ENCODE measurements at regions not wholly inside any gene's neighbourhood (a gene's known extent, or its start where the extent isn't known, plus 50 kb on each side); places are given as distances from the start of the nearest gene placed in this dataset.

DNA sequence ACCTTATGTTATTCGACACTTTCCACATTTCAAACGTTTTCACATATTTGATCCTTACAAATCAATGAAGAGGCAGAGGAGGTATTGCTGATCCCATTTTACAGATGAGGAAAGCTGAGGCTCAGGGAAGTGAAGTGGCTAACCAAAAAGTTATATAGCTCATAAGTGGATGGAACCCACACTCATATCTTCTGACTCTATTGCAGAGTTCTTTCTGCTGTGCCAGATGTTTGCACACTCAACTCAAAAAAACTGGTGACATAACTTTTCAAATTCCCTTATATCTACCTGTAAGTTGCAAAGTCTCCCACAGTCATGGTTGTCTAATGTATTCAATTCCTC, 84.0 kb upstream of the SETMAR start:
- TF ChIP-seq, protein P1, sequence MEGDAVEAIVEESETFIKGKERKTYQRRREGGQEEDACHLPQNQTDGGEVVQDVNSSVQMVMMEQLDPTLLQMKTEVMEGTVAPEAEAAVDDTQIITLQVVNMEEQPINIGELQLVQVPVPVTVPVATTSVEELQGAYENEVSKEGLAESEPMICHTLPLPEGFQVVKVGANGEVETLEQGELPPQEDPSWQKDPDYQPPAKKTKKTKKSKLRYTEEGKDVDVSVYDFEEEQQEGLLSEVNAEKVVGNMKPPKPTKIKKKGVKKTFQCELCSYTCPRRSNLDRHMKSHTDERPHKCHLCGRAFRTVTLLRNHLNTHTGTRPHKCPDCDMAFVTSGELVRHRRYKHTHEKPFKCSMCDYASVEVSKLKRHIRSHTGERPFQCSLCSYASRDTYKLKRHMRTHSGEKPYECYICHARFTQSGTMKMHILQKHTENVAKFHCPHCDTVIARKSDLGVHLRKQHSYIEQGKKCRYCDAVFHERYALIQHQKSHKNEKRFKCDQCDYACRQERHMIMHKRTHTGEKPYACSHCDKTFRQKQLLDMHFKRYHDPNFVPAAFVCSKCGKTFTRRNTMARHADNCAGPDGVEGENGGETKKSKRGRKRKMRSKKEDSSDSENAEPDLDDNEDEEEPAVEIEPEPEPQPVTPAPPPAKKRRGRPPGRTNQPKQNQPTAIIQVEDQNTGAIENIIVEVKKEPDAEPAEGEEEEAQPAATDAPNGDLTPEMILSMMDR (IDR thresholded peaks at IDR 0.05) = no peak
- TF ChIP-seq POLR2A (IDR thresholded peaks at IDR 0.05) = no peak

All from esophagus squamous epithelium (tissue), 4 donors.